ENCODE measurements at regions not wholly inside any gene's neighbourhood (a gene's known extent, or its start where the extent isn't known, plus 50 kb on each side); places are given as distances from the start of the nearest gene placed in this dataset.

GRCh38 chr19:29380581-29380980, 145.2 kb upstream of the VSTM2B start:
- DNase-seq (ENCODE audit: low read depth): no peak
- TF ChIP-seq CTCF (IDR thresholded peaks at IDR 0.05; ENCODE audit: low read depth, low read length, missing control alignments): no peak
- no peak overlapping the region for H3K4me3 ChIP-seq (ENCODE audit: low read depth, low read length)

GRCh38 chr19:29381353-29382203, 144.2 kb upstream of the VSTM2B start:
- no peak for TF ChIP-seq CTCF (IDR thresholded peaks at IDR 0.05; ENCODE audit: low read depth, low read length, missing control alignments)
- DNase-seq (ENCODE audit: low read depth): no peak

GRCh38 chr19:29383696-29384095, 142.1 kb upstream of the VSTM2B start:
- DNase-seq (ENCODE audit: low read depth): no peak
- TF ChIP-seq CTCF (IDR thresholded peaks at IDR 0.05; ENCODE audit: low read depth, low read length, missing control alignments): no peak
- H3K4me3 ChIP-seq (ENCODE audit: low read depth, low read length): no peak overlapping the region

More at GRCh38 chr19:29381353-29382203, 144.2 kb upstream of the VSTM2B start:
- H3K4me3 ChIP-seq (ENCODE audit: low read depth, low read length): no peak overlapping the region

GRCh38 chr19:29384656-29385055, 141.1 kb upstream of the VSTM2B start:
- no peak for TF ChIP-seq CTCF (IDR thresholded peaks at IDR 0.05; ENCODE audit: low read depth, low read length, missing control alignments)
- DNase-seq (ENCODE audit: low read depth): no peak
- no peak overlapping the region for H3K4me3 ChIP-seq (ENCODE audit: low read depth, low read length)

- H3K4me3 ChIP-seq (ENCODE audit: low read depth, low read length): no peak overlapping the region
- no peak for DNase-seq (ENCODE audit: low read depth)
- no peak for TF ChIP-seq CTCF (IDR thresholded peaks at IDR 0.05; ENCODE audit: low read depth, low read length, missing control alignments)
Measured at GRCh38 chr19:29385191-29385795, 140.5 kb upstream of the VSTM2B start.

GRCh38 chr19:29386970-29387369, 138.8 kb upstream of the VSTM2B start:
- DNase-seq (ENCODE audit: low read depth): no peak
- TF ChIP-seq CTCF (IDR thresholded peaks at IDR 0.05; ENCODE audit: low read depth, low read length, missing control alignments): no peak
- no peak overlapping the region for H3K4me3 ChIP-seq (ENCODE audit: low read depth, low read length)
